ENCODE measurements at regions not wholly inside any gene's neighbourhood (a gene's known extent, or its start where the extent isn't known, plus 50 kb on each side); places are given as distances from the start of the nearest gene placed in this dataset.
"Not testable (repeated sequence)": the region's sequence is repeated elsewhere in the genome, so short reads cannot be mapped to it uniquely, and the experiment has no call there.

- DNase-seq (ENCODE audit: low spot score), result peak; percentile 41
- no peak for TF ChIP-seq CTCF (conservative IDR thresholded peaks at IDR 0.05; ENCODE audit: low read depth)
- ChIA-PET CTCF (interaction anchor here (0.5 to 0.6 kb wide), 3 partner anchors 1150 to 1434 kb away, joined by 3 to 4 read pairs (median 3); no protein-coding TSS in a partner anchor), POLR2A (ENCODE audit: low non-redundant PET) (no interaction called here)
- H3K27ac ChIP-seq, result no peak overlapping the region
Measured at GRCh38 chr5:90221951-90222350, 187.6 kb downstream of the CETN3 start.

- CTCF ChIA-PET, result interaction anchor here (0.5 kb wide), 1 partner anchor 1486 kb away, joined by 5 read pairs; no protein-coding TSS in a partner anchor
- POLR2A ChIA-PET (ENCODE audit: low non-redundant PET), result no interaction called here
- DNase-seq (ENCODE audit: low spot score), result no peak
Measured at GRCh38 chr5:90220554-90220953, 189.0 kb downstream of the CETN3 start.

GRCh38 chr5:90214991-90215390 lies 194.6 kb downstream of the CETN3 start:
- H3K27ac ChIP-seq, result no peak overlapping the region
- POLR2A ChIA-PET (ENCODE audit: low non-redundant PET), result no interaction called here
- no peak for DNase-seq (ENCODE audit: low spot score)
- CTCF ChIA-PET, result no interaction called here
- no peak for TF ChIP-seq CTCF (conservative IDR thresholded peaks at IDR 0.05; ENCODE audit: low read depth)

More at GRCh38 chr5:90220554-90220953, 189.0 kb downstream of the CETN3 start:
- no peak for TF ChIP-seq CTCF (conservative IDR thresholded peaks at IDR 0.05; ENCODE audit: low read depth)
- no peak overlapping the region for H3K27ac ChIP-seq

GRCh38 chr5:90208323-90208722 lies 201.2 kb downstream of the CETN3 start:
- DNase-seq (ENCODE audit: low spot score), result not testable (repeated sequence)

GRCh38 chr5:90201923-90202322 lies 207.6 kb downstream of the CETN3 start:
- no peak for TF ChIP-seq CTCF (conservative IDR thresholded peaks at IDR 0.05; ENCODE audit: low read depth)
- DNase-seq (ENCODE audit: low spot score), result peak; percentile 75
- no peak overlapping the region for H3K27ac ChIP-seq
- ChIA-PET POLR2A (ENCODE audit: low non-redundant PET) (no interaction called here), CTCF (interaction anchor here (0.5 kb wide), 1 partner anchor 48 kb away, joined by 3 read pairs; no protein-coding TSS in a partner anchor)

More at GRCh38 chr5:90208323-90208722, 201.2 kb downstream of the CETN3 start:
- H3K27ac ChIP-seq; CTCF ChIA-PET; POLR2A ChIA-PET (ENCODE audit: low non-redundant PET): not testable (repeated sequence)

GRCh38 chr5:90193185-90193822 lies 216.3 kb downstream of the CETN3 start:
- H3K27ac ChIP-seq, result no peak overlapping the region
- CTCF ChIA-PET, result no interaction called here
- POLR2A ChIA-PET (ENCODE audit: low non-redundant PET), result no interaction called here
- no peak for TF ChIP-seq CTCF (conservative IDR thresholded peaks at IDR 0.05; ENCODE audit: low read depth)
- no peak for DNase-seq (ENCODE audit: low spot score)

- no peak overlapping the region for H3K27ac ChIP-seq
- DNase-seq (ENCODE audit: low spot score), result no peak
- TF ChIP-seq CTCF (conservative IDR thresholded peaks at IDR 0.05; ENCODE audit: low read depth), result no peak
- CTCF ChIA-PET, result no interaction called here
- POLR2A ChIA-PET (ENCODE audit: low non-redundant PET), result no interaction called here
Measured at GRCh38 chr5:90191352-90192045, 218.1 kb downstream of the CETN3 start.
